Ascending aorta (tissue), 2 donors: ENCODE measurements at regions not wholly inside any gene's neighbourhood (a gene's known extent, or its start where the extent isn't known, plus 50 kb on each side); places are given as distances from the start of the nearest gene placed in this dataset.

ENCODE experiments used
- DNase-seq, 2 donors: peaks; one replicate each; pipeline ENCODE4 v3.0.0-alpha.2; 2019; ENCODE audit warnings: low spot score in 2 of 2
- H3K27ac ChIP-seq, 2 donors: fragments of 200-600 bp; sonication (generic); one replicate each; pipeline ENCODE4 v1.5.1; 2016 to 2017; ENCODE audit warnings: mild to moderate bottlenecking in 1 of 2
- H3K27me3 ChIP-seq: fragments of 200-600 bp; sonication (generic); one replicate; pipeline ENCODE4 v1.5.1; 2017
- H3K36me3 ChIP-seq, 2 donors: fragments of 200-600 bp; sonication (generic); one replicate each; pipeline ENCODE4 v1.5.1; 2016
- H3K4me1 ChIP-seq, 2 donors: fragments of 200-600 bp; sonication (generic); one replicate each; pipeline ENCODE4 v1.5.1; 2016 to 2017; ENCODE audit warnings: mild to moderate bottlenecking in 1 of 2
- H3K4me3 ChIP-seq, 2 donors: fragments of 200-600 bp; sonication (generic); one replicate each; pipeline ENCODE4 v1.5.1; 2016 to 2017; ENCODE audit warnings: mild to moderate bottlenecking in 1 of 2
- H3K9me3 ChIP-seq, 2 donors: fragments of 200-600 bp; sonication (generic); one replicate each; pipeline ENCODE4 v1.5.1; 2016
- intact Hi-C: fragments of 100-400 bp; cut with DNase I; formaldehyde crosslinking; loops from one replicate; pipeline ENCODE4 v1.15.1; 2023
- TF ChIP-seq, protein P1 (sequence below), 3 experiments: fragments of 200-600 bp in 2 of 3; fragments of 450-650 bp in 1 of 3; sonication (generic) in 2 of 3; IDR thresholded peaks; one replicate each; pipeline ENCODE4 v1.5.1; 2016 to 2019; ENCODE audit warnings: antibody characterized with exemption in 3 of 3, mild to moderate bottlenecking in 1 of 3, moderate library complexity in 1 of 3

DNA sequence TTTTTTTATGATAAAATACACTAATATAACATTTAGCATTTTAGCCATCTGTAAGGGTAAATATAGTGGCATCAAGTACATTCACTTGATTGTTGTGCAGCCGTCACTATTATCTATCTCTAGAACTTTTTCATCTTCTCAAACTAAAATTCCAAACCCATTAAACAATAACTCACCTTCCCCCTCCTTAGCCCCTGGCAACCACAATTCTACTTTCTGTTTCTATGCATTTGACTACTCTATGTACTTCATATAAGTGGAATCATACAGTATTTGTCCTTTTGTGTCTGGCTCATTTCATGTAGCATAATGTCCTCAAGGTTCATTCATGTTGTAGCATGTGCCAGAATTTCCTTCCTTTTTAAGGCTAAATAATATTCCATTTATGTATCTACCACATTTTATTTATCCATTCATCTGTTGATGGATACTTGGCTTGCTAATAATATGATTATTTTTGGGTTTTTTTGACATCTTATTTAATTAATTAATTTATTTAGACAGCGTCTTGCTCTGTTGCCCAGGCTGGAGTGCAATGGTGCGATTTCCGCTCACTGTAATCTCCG lies 69.6 kb upstream of the MACF1 start:
- no peaks in the 10 kb centered on the region for H3K27me3 ChIP-seq

DNA sequence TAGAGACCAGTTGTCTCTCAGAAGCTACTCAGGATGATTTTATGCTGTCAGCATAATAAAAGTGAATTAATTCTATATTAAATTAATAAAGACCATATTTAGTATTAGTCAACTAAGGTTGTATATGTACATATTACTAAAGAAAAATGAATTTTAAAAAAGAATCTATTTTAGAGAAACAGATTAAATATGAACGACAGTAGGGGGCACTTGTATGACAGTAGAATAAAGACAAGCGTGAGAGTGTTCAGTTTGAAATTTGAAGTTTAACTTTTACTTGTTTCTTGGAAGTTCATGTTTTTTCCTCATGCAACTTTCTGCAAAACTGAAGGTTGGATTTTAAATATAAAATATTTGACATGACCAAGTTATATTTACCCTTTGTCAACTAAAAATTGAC lies 67.9 kb upstream of the MACF1 start:
- H3K4me3 ChIP-seq: no peak overlapping the region
- peaks cover 4 to 22% of the 10 kb centered on the region in 2 donors for H3K4me1 ChIP-seq
- H3K27me3 ChIP-seq: no peaks in the 10 kb centered on the region
- no peaks in the 10 kb centered on the region for H3K9me3 ChIP-seq
- TF ChIP-seq, protein P1, sequence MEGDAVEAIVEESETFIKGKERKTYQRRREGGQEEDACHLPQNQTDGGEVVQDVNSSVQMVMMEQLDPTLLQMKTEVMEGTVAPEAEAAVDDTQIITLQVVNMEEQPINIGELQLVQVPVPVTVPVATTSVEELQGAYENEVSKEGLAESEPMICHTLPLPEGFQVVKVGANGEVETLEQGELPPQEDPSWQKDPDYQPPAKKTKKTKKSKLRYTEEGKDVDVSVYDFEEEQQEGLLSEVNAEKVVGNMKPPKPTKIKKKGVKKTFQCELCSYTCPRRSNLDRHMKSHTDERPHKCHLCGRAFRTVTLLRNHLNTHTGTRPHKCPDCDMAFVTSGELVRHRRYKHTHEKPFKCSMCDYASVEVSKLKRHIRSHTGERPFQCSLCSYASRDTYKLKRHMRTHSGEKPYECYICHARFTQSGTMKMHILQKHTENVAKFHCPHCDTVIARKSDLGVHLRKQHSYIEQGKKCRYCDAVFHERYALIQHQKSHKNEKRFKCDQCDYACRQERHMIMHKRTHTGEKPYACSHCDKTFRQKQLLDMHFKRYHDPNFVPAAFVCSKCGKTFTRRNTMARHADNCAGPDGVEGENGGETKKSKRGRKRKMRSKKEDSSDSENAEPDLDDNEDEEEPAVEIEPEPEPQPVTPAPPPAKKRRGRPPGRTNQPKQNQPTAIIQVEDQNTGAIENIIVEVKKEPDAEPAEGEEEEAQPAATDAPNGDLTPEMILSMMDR (IDR thresholded peaks at IDR 0.05): peak in 1 of 3 experiments; percentile 18
- no peaks in the 10 kb centered on the region for H3K36me3 ChIP-seq
- no peak for DNase-seq
- no peak overlapping the region for H3K27ac ChIP-seq
- intact Hi-C loops: loop anchor here (5.0 kb wide), 1 partner anchor 34 kb away; no protein-coding TSS in a partner anchor

More for the DNA sequence above, 69.6 kb upstream of the MACF1 start:
- peaks cover 4 to 29% of the 10 kb centered on the region in 2 donors for H3K4me1 ChIP-seq
- DNase-seq: no peak
- no peaks in the 10 kb centered on the region for H3K9me3 ChIP-seq
- H3K27ac ChIP-seq: no peak overlapping the region
- TF ChIP-seq, protein P1 (IDR thresholded peaks at IDR 0.05): no peak
- no peak overlapping the region for H3K4me3 ChIP-seq
- no peaks in the 10 kb centered on the region for H3K36me3 ChIP-seq
- intact Hi-C loops: loop anchor here (5.0 kb wide), 1 partner anchor 33 kb away; no protein-coding TSS in a partner anchor

DNA sequence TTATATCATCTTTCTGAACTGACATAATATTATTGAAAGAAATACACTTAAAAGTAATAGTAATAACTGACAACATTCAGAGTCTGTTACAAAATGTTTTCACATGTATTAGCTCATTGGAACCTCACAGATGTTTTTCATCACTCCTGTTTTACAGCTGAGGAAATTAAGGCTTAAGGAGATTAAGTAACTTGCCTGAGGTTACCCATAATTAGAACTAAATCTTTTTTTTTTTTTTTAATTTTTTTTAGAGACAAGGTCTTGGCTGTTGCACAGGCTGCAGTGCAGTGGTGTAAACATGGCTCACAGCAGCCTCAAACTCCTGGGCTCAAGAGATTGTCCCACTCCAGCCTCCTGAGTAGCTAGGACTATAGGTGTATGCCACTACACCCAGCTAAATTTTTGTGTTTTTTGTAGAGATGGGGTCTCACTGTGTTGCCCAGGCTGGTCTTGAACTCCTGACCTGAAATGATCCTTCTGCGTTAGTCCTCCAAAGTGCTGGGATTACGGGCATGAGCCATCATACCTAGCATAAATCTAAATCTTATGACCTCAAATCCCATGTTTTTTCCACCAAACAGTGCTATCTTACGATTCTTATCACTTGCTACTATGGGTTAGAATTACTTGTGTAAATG lies 64.7 kb upstream of the MACF1 start:
- intact Hi-C loops: loop anchor here (5.0 kb wide), 1 partner anchor 38 kb away; no protein-coding TSS in a partner anchor
- Histone ChIP-seq H3K27me3 (no peaks in the 10 kb centered on the region), H3K4me1 (peaks cover 0 to 6% of the 10 kb centered on the region in 2 donors), H3K9me3 (no peaks in the 10 kb centered on the region), H3K4me3 (no peak overlapping the region), H3K27ac (no peak overlapping the region), H3K36me3 (no peaks in the 10 kb centered on the region)
- DNase-seq: no peak
- TF ChIP-seq, protein P1 (IDR thresholded peaks at IDR 0.05): no peak

DNA sequence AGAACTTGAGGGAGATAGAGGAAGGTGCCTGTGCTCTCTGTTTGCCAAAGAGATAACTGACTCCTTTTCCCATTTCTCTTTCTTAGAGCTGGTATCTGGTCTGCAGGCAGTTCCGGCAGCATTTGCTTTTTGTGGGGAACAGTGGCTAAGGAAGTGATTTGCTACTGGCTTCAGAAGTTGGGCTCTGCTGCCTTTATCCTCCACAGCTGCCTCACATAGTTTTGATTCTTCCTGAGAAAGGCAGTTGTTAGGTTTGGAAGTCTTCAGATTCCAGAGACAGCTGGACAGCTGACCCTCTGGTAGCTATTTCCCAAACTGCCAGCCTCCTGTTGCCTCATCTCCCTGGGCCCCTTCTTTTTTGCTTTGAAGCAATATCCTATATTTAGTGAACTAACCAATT lies 62.6 kb upstream of the MACF1 start:
- Histone ChIP-seq H3K4me1 (peaks cover 0 to 6% of the 10 kb centered on the region in 2 donors), H3K27me3 (no peaks in the 10 kb centered on the region), H3K4me3 (no peak overlapping the region), H3K27ac (peak overlapping the region; percentile 19 to 26), H3K9me3 (no peaks in the 10 kb centered on the region), H3K36me3 (no peaks in the 10 kb centered on the region)
- TF ChIP-seq, protein P1 (IDR thresholded peaks at IDR 0.05): no peak
- no peak for DNase-seq
- intact Hi-C loops: no loop called here

DNA sequence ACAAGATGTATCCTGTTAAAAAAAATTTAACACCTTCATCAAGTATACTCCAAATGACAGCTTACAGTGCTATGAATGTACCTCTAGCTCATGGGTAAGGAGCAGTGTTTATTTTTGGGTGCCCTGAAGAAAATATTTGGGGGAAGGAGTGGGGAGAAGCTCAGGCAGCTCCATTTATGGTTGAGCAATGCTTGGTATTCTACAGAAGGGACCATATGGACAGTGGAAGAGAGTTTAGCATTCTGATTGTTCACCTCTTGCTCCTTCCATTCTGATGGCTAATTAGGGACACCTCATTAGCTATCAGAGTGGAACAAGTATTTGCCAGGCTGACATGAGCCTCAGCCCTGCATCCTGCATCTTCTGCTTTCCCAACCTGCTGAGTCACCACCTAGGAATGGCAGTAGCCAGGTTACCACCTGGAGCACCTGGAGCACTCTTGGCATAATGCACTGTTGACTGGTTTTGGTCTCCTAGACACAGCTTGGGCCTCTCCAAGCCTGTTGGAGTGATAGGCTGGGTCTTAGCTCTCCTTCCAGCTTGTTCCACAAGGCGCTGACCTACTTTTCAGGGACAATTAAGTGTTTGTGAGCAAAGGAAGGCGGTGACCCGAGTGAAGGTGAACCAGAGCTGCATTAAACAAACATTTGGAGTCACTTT lies 62.0 kb upstream of the MACF1 start:
- no peak for DNase-seq
- Histone ChIP-seq H3K9me3 (no peaks in the 10 kb centered on the region), H3K27ac (peak overlapping the region; percentile 19 to 26), H3K4me1 (peaks cover 0 to 6% of the 10 kb centered on the region in 2 donors), H3K36me3 (no peaks in the 10 kb centered on the region), H3K27me3 (no peaks in the 10 kb centered on the region), H3K4me3 (no peak overlapping the region)
- intact Hi-C loops: no loop called here
- TF ChIP-seq, protein P1 (IDR thresholded peaks at IDR 0.05): no peak
